Breast epithelium (tissue), 3 donors: ENCODE measurements at regions not wholly inside any gene's neighbourhood (a gene's known extent, or its start where the extent isn't known, plus 50 kb on each side); places are given as distances from the start of the nearest gene placed in this dataset.

Experiments
- CTCF ChIP-seq, 3 donors: fragments of 450-650 bp; IDR thresholded peaks; one replicate each; pipeline ENCODE4 v1.5.1; 2016 to 2017; ENCODE audit warnings: antibody characterized with exemption in 3 of 3, mild to moderate bottlenecking in 3 of 3, moderate library complexity in 3 of 3
- POLR2A ChIP-seq: fragments of 450-650 bp; IDR thresholded peaks from one replicate; pipeline ENCODE4 v1.6.1; 2016; ENCODE audit warnings: antibody characterized with exemption, mild to moderate bottlenecking, moderate library complexity

GRCh38 chr5:109936996-109937395 lies 247.3 kb downstream of the MAN2A1 start:
- TF ChIP-seq POLR2A (no peak), CTCF (IDR thresholded peaks at IDR 0.05) (no peak)
